ENCODE measurements at regions not wholly inside any gene's neighbourhood (a gene's known extent, or its start where the extent isn't known, plus 50 kb on each side); places are given as distances from the start of the nearest gene placed in this dataset.

DNA sequence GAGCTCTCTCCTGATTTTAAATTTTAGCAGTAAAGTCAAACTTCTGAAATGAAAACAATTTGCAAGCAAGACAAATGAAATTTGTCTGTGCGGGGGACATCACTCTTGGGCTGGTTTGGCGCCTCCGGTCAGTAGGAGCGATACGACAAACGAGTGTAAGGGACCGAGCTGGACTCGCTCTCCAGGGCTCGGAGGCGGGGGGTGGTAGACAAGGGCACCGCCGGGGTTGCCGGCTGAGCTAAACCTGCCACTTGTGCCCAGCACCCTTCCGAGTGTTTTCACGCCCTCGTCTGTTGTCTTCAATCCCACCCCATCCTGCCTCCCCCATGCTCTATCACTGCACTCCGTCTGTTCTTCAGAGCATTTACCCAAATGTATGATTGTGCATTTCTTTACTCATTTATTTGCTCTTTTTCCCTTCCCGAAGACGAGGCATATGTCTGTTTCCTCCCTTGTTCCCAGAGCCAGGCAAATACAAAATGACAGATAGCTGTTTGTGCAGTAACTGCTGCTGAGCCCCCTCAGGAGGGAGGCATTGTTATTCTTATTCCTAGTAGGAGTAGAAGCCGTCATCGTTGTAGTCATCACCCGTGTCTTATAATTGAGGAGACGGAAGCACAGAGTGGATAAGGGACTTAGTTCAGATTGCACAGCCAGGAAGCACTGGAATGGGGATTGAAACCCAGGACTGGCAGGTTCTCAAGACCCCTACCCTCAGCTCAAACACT lies 62.8 kb upstream of the APCDD1L start:
- TF ChIP-seq CTCF (IDR thresholded peaks at IDR 0.05) (no peak), POLR2A (IDR thresholded peaks at IDR 0.05) (no peak)
